GM19455 (cell line): ENCODE measurements at regions not wholly inside any gene's neighbourhood (a gene's known extent, or its start where the extent isn't known, plus 50 kb on each side); places are given as distances from the start of the nearest gene placed in this dataset.
"Not testable (repeated sequence)": the region's sequence is repeated elsewhere in the genome, so short reads cannot be mapped to it uniquely, and the experiment has no call there.

Experiments
- ATAC-seq: cut with Tn5 transposase; IDR thresholded peaks from one replicate; pipeline ENCODE4 v1.9.1; 2021; ENCODE audit not compliant: unreplicated experiment

GRCh38 chr16:29311461-29312344, 94.8 kb downstream of the NPIPB11 start:
- no peak for ATAC-seq

DNA sequence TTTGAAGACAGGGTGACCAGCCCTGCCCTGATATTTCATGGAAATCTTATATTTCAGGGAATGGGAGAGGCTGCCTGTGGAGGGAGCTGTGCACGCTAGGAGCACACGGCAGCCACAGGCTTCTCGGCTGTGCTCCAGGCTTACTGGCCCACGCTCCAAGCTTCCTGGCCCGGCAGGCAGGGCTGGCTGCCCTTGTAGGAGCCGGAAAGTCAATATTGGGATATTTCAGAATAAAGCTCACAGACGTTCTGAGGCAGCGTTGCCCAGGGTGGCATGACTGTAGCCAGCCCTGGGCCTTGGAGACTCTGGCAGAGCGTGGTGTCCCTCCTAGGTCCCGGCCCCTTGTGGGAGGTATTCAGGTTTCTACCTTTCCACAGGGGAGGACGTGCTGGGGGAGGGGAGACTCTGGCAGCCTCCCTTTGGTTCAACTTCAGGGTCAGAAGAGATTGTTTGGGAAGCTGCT, 95.6 kb downstream of the NPIPB11 start:
- no peak for ATAC-seq

DNA sequence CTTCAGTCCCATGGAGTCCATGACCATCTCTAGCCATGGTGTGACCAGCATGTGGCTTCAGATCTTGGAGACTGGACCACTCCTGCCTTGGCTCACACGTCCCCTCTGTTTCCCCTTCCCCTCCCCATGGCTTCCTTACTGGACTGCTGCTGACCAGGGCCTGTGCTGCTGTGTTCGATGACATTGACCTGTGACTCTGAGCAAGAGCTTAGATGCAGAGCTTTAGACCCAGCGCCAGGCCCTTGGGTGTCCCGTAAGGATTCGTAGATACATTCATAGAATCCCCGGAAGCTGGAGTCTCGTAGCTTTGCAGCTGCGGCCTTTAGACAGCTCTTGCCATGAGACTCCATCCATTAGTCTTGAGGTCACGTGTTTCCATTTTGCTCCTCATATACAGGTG, 96.3 kb downstream of the NPIPB11 start:
- not testable (repeated sequence) for ATAC-seq

DNA sequence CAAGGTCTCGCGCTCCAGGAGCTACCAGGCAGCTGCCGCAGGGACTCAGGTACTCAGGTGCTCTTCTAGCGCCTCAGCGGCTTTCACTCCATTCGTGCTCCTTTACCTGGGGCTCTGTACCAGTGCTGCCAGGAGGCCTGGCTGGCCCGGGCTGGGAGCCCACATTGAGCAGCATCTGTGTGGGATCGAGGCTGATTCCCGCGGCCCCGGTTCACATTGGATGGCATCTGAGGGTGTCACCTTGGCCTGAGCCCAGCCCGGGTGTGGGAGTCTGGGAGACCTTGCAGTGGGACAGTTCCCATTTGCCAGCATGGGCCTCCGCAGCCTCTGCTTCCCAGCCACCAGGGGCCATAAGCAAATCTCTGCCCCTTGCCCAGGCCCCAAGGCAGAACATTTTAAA, 96.9 kb downstream of the NPIPB11 start:
- not testable (repeated sequence) for ATAC-seq

DNA sequence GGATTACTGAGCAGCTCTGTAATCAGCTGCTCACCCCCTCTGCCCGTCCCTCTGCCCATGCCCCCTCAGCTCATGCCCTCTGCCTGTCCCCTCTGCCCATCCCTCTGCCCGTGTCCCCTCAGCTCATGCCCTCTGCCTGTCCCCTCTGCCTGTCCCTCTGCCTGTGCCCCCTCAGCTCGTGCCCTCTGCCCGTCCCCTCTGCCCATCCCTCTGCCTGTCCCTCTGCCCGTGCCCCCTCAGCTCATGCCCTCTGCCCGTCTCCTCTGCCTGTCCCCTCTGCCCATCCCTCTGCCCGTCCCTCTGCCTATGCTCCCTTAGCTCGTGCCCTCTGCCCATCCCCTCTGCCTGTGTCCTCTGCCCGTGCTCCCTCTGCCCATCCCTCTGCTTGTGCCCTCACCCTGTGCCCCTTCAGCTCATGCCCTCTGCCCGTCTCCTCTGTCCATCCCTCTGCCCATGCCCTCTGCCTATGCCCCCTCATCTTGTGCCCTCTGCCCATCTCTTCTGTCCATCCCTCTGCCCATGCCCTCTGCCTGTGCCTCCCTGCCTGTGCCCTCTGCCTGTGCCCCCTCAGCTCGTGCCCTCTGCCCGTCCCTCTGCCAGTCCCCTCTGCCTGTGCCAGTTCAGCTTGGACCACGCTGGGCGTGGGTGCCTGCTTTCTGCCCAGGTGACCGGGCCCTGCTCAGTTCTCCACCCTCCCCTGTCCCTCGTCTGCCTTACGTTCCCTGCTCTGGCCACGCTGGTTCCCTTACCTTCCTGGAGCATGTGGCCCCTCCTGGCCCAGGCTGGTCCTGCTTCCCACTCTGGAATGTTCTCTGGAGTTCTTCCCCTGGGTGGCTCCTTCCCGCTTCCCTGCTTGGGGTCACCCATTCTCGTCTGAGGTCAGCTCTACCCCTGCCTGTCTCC, 97.6 kb downstream of the NPIPB11 start:
- ATAC-seq: no peak

- ATAC-seq: no peak
Measured at GRCh38 chr16:29307598-29308507, 98.7 kb downstream of the NPIPB11 start.

DNA sequence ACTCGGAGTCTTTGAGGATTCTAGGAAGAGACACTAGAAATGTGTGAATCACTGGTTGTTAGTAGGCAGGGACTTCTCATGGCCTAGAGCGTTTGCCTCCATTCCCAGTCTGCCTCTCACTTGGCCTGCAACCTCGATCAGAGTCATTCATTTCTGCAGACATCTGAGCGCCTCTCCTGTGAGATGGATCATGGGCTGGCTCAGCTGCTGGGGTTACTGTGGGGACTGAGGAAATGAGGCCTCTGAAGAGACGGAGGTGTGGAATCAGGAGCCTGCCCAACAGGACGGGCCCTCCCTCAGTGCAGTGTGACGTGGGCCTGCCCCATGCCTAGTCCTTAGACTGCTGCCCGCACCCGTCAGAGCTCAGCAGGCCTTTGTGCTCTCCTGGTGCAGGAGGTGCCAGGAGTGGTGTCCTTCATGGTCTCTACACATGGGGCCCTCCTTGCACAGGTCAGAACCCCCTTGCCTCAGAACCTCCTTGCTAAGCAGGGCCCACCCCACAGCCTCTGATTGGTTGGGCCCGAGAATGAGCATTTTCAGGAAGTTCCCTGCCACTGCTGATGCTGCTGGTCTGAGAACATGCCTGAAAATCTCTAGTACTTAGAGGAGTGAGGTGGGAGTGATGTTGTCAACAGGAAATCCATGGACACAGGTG, 99.4 kb downstream of the NPIPB11 start:
- ATAC-seq: no peak

GRCh38 chr16:29306201-29306600, 100.3 kb downstream of the NPIPB11 start:
- ATAC-seq: no peak

DNA sequence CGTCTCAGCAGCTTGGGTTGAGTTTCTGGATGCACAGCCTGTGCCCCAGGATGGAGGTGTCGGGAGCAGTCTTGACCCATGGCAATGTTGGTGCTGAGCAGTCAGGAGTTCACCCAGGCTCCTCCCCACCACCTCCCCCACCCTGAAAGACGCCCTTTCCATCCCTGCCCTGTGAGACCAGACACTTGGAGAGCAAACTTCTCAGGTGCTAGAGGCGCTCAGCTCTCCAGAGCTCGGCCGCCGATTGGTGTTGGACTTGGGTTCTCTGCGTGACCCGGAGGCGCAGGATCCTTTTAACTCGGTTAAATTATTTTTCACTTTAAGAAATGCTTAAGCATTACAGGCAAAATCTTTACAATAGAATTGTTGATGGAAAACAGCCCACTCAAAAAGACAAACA, 101.5 kb downstream of the NPIPB11 start:
- ATAC-seq: not testable (repeated sequence)

DNA sequence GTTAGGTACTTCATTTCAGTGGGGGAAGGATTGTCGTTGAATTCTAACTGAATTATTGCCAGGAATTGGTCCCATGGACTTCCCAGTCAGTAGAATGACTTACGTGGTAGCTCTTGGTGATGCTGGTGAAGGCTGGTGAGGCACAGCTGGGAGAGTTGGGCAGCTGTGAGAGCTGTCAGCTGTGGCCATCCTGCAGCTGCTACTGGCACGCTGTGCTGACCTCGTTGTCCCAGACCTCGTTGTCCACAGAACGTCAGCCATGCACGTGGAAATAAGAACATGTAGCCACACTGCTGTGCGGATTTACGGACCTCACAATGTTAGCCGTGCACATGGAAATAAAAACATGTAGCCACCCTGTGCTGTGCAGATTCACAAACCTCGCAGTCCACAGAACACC, 102.3 kb downstream of the NPIPB11 start:
- ATAC-seq: no peak

DNA sequence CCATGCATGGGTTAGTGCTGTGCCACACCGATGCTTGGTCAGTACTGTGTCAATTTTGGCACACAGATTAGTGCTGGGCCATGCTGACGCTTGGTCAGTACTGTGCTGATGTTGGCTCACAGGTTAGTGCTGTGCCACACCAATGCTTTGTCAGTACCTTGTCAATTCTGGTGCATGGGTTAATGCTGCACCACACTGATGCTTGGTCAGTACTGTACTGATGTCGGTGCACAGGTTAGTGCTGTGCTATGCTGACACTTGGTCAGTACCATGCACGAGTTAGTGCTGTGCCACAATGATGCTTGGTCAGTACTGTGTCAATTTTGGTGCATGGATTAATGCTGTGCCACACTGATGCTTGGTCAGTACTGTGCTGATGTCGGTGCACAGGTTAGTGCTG, 103.0 kb downstream of the NPIPB11 start:
- no peak for ATAC-seq

DNA sequence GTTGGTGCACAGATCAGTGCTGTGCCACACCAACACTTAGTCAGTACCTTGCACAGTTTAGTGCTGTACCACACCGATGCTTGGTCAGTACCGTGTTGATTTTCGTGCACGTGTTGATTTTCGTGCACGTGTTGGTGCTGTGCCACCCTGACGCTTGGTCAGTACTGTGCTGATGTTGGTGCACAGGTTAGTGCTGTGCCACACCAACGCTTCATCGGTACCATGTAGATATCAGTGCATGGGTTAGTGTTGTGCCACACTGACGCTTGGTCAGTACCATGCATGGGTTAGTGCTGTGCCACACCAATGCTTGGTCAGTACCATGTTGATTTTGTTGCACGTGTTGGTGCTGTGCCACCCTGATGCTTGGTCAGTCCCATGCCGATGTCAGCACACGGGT, 103.5 kb downstream of the NPIPB11 start:
- no peak for ATAC-seq

DNA sequence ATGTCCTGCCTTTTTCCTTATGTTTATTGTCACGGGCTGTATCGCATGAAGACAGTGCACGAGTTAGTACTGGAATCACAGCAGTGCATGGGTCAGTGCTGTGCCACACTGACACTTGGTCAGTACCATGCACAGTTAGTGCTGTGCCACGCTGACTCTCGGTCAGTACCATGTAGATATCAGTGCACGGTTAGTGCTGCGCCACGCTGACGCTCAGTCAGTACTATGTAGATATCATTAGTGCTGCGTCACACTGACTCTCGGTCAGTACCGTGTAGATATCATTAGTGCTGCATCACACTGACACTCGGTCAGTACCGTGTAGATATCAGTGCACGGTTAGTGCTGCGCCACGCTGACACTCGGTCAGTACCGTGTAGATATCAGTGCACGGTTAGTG, 104.1 kb downstream of the NPIPB11 start:
- ATAC-seq: not testable (repeated sequence)

DNA sequence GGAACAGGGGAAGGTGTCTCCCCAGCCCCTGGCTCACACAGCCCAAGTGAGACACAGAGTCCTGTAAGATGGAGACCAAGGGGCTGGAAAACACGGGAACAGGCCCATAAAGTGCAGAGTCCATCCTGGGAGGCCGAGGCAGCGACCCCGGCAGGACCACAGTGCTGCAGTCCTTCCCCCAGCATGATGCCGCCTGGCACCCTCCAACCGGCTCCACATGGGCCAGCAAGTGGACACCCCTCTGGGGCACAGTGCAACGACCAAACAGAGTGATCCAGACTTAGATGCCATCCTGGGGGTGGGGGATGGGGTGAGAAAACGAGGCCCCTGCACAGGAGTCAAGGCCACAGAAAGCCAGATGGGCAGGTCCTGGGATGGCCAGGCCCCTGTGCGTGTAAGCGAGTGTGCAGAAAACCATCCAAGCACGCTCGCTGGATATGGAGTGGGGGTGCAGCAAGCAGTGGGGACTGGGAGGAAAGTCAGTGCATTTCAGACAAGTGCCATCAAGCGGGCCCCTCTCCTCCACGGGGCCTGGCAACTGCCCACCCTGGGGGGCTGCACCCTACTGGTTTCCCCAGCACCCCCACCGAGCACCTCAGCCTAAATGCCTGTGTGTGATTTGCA, 104.7 kb downstream of the NPIPB11 start:
- ATAC-seq: not testable (repeated sequence)

DNA sequence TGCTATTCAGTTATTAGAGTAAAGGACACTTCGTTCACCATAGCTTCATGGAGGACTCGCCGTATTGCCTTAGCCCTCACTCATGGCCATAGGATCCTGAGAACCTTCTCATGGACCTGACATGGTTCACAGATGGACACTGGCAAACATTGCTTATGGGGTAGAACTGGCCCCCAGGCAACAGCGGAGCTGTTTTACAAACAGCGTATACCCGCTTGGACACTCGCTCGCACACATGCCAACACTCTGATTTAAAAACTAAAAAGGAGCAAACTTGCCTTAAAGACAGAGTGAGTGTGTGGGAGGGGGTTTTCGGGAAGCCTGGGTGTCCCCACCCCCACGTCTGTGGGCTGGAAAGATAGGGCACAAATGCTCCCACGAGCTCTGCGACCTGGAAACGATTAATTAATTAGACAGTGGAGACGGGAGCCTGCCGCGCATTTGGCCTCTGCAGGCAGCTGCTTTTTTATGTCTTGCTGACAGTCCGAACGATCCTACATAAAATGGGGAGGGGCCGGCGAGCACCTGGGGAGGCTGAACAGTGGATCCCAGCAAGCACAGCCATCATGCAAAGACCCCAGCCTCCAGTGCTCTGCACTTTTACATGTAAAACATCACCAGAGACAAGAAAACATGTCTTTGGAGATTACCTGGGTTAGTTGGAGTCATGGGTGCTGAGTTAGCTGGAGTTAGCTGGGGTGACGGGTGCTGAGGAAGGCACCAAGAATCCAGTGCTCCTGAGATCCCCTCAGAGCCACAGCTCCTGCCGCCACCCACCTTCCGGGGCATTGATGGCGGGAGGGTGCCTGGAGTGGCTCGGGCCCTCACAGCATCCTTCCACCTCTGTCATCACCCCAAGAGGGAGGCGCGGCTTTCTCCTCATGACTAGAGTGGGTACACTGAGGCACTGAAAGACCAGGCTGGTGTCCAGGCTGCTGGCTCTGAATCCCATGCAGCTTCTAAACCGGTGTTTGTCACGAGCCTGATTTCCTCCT, 105.7 kb downstream of the NPIPB11 start:
- not testable (repeated sequence) for ATAC-seq

GRCh38 chr16:29300030-29300491, 106.5 kb downstream of the NPIPB11 start:
- ATAC-seq: not testable (repeated sequence)

- not testable (repeated sequence) for ATAC-seq
Measured at GRCh38 chr16:29298997-29299396, 107.5 kb downstream of the NPIPB11 start.

DNA sequence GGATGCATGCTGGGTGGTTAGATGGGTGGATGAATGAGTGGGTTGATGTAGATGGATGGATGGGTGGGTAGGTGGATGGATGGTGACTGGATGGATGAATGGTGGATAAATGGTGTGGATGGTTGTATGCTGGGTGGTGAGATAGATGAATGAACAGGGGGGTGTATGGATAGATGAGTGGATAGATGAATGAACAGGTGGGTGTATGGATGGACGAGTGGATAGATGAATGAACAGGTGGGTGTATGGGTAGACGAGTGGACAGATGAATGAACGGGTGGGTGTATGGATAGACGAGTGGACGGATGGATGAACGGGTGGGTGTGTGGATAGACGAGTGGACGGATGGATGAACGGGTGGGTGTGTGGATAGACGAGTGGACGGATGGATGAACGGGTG, 108.2 kb downstream of the NPIPB11 start:
- not testable (repeated sequence) for ATAC-seq
